ENCODE measurements at regions not wholly inside any gene's neighbourhood (a gene's known extent, or its start where the extent isn't known, plus 50 kb on each side); places are given as distances from the start of the nearest gene placed in this dataset.
"Not testable (repeated sequence)": the region's sequence is repeated elsewhere in the genome, so short reads cannot be mapped to it uniquely, and the experiment has no call there.

DNA sequence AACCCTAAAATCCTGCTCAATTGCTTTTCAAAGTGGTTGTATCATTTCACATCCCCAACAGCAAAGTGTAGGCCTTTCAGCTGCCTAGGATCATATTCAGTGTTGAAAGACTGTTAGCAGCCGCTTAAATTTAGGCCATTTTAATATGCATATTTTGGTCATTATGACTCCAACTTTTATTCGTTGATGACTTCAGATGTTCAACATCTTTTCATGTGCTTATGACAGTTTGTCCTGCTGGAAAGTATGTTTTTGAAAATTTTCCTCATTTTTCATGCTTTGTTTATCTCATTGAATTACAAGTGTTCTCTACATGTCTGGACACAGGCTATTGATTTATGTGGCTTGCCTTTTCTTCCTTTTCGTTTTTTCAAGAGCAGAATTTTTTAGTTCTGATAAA lies 244.0 kb downstream of the THBS2 start:
- no peak for ATAC-seq

DNA sequence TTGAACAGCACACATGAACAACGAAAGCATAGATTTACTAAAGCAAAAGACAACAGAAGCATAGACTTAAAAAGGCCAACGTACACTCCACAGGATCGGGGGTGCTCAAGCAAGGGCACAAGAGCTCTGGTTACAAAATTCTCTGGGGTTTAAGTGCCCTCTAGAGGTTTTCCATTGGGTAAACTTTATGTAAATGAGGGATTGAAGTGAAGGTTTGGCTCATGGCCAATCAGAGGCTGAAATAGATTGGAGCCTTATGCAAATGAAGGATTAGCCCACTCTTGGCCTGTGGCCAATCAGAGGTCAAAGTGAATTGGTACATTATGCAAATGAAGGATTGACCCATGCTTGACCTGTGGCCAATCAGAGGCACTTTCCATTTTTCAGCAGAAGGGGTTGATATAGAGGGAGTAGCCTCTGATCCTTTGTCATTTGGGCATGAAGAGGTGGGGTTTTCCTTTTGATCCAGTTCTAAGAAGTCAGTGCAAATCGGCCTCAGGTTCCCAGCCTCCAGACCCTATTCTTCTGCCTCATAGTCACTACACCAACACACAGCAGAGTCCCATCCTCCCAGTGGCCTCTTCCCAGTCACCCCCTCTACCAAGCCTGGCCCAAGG lies 244.9 kb downstream of the THBS2 start:
- no peak for DNase-seq

More for the DNA sequence above, 244.0 kb downstream of the THBS2 start:
- Mint-ChIP-seq H3K27ac (no peak overlapping the region), H3K4me1 (no peaks in the 10 kb centered on the region), H3K36me3 (ENCODE audit: low read depth) (no peaks in the 10 kb centered on the region), H3K4me3 (no peak overlapping the region), H3K27me3 (no peaks in the 10 kb centered on the region), H3K9me3 (ENCODE audit: low read depth) (no peaks in the 10 kb centered on the region)
- CTCF ChIA-PET: no interaction called here
- intact Hi-C loops (cut with DNase I, micrococcal nuclease): no loop called here
- DNase-seq: no peak
- POLR2A ChIA-PET: no interaction called here

DNA sequence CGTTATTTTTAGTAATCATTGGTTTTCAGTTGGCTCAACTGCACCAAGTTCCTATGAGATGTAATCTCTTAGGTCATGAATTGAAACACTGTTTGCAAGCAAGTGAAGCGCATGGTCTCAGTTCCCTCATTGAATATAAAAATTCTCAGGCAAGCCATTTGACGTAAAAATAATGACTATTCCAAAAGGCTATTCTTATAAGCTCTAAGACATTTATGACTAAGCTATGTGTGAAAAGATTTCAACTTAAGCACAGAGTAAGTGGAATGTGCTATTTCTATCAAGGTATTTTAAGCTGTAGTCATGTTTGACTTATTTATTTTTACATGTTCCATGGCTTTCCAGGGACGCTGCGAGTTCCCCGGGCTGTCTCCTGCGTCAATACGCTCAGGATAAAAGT lies 248.5 kb downstream of the THBS2 start:
- Mint-ChIP-seq H3K27me3 (peaks cover 4% of the 10 kb centered on the region), H3K36me3 (ENCODE audit: low read depth) (no peaks in the 10 kb centered on the region), H3K4me3 (no peak overlapping the region), H3K27ac (no peak overlapping the region), H3K9me3 (ENCODE audit: low read depth) (no peaks in the 10 kb centered on the region), H3K4me1 (no peaks in the 10 kb centered on the region)
- ATAC-seq: no peak
- intact Hi-C loops (cut with DNase I, micrococcal nuclease): no loop called here
- POLR2A ChIA-PET: no interaction called here
- CTCF ChIA-PET: no interaction called here
- no peak for DNase-seq

More for the DNA sequence above, 244.9 kb downstream of the THBS2 start:
- Mint-ChIP-seq H3K4me3 (no peak overlapping the region), H3K4me1 (no peaks in the 10 kb centered on the region), H3K36me3 (ENCODE audit: low read depth) (no peaks in the 10 kb centered on the region), H3K27ac (no peak overlapping the region), H3K9me3 (ENCODE audit: low read depth) (no peaks in the 10 kb centered on the region), H3K27me3 (no peaks in the 10 kb centered on the region)
- ATAC-seq: no peak
- intact Hi-C loops (cut with DNase I, micrococcal nuclease): no loop called here
- CTCF ChIA-PET: no interaction called here
- POLR2A ChIA-PET: no interaction called here

DNA sequence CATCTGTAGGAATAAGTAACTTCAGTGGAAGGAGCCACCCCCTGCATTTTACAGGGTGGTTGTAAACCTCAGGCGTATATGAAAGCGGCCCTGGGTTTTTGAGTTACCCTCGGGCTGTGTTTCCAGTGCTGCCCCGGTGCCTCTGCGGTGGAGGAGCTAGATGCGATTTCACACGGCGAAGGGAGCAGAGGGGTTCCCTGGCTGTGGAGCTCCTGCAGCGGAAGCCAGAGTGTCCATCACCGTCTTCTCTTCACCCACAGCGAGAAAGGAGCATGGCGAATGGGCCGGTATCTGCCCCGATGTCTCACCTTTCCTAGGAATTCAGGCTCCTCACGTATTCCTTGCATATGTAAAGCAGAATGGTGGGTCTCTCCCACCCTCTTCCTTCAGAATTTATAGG lies 253.6 kb downstream of the THBS2 start:
- H3K4me3 Mint-ChIP-seq: no peak overlapping the region
- no peak for DNase-seq
- no peaks in the 10 kb centered on the region for H3K36me3 Mint-ChIP-seq (ENCODE audit: low read depth)
- H3K27ac Mint-ChIP-seq: no peak overlapping the region
- no peaks in the 10 kb centered on the region for H3K4me1 Mint-ChIP-seq
- POLR2A ChIA-PET: no interaction called here
- ATAC-seq: no peak
- peaks cover 4% of the 10 kb centered on the region for H3K27me3 Mint-ChIP-seq
- no peaks in the 10 kb centered on the region for H3K9me3 Mint-ChIP-seq (ENCODE audit: low read depth)
- intact Hi-C loops (cut with DNase I, micrococcal nuclease): no loop called here
- CTCF ChIA-PET: no interaction called here

DNA sequence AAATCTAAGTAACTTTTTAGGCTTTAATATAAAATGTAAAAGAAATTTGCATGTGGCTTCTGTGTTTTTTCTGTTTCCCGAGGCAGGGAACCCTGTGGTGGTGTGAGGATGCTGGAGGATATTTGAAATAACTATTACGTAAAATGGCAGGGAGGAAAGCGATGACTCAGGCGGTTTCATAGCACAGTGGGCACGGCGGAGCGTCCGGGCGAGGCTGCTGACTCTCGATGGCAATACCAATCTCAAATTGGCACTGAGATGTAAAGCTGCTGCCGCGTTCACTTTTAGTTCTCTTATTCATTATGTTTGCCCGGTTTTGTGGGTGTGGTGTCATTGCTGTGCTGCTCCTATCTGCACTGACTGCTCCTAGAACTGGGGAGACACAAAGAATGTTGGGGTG lies 254.3 kb downstream of the THBS2 start:
- Mint-ChIP-seq H3K27ac (no peak overlapping the region), H3K4me3 (no peak overlapping the region), H3K4me1 (no peaks in the 10 kb centered on the region), H3K9me3 (ENCODE audit: low read depth) (no peaks in the 10 kb centered on the region), H3K27me3 (peaks cover 4% of the 10 kb centered on the region), H3K36me3 (ENCODE audit: low read depth) (no peaks in the 10 kb centered on the region)
- intact Hi-C loops (cut with DNase I, micrococcal nuclease): no loop called here
- ChIA-PET CTCF (no interaction called here), POLR2A (no interaction called here)
- ATAC-seq (no peak), DNase-seq (no peak)

DNA sequence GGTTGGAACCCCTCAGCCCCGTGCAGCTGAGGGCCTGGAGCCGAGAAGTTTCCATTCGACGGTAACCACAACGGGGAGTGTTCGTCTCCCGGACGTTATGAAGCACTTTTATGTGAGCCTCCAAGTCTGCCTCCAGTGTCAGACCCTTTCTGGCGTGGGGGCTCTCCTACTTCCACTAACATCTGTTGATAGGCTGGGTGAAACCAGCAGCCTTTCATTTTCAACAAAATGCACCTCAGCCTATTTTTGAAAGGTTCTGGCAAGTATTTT lies 257.4 kb downstream of the THBS2 start:
- Mint-ChIP-seq H3K4me3 (no peak overlapping the region), H3K9me3 (ENCODE audit: low read depth) (no peaks in the 10 kb centered on the region), H3K36me3 (ENCODE audit: low read depth) (no peaks in the 10 kb centered on the region), H3K27me3 (no peaks in the 10 kb centered on the region), H3K27ac (no peak overlapping the region), H3K4me1 (no peaks in the 10 kb centered on the region)
- ATAC-seq (no peak), DNase-seq (no peak)
- ChIA-PET CTCF (no interaction called here), POLR2A (no interaction called here)
- intact Hi-C loops (cut with DNase I, micrococcal nuclease): no loop called here

DNA sequence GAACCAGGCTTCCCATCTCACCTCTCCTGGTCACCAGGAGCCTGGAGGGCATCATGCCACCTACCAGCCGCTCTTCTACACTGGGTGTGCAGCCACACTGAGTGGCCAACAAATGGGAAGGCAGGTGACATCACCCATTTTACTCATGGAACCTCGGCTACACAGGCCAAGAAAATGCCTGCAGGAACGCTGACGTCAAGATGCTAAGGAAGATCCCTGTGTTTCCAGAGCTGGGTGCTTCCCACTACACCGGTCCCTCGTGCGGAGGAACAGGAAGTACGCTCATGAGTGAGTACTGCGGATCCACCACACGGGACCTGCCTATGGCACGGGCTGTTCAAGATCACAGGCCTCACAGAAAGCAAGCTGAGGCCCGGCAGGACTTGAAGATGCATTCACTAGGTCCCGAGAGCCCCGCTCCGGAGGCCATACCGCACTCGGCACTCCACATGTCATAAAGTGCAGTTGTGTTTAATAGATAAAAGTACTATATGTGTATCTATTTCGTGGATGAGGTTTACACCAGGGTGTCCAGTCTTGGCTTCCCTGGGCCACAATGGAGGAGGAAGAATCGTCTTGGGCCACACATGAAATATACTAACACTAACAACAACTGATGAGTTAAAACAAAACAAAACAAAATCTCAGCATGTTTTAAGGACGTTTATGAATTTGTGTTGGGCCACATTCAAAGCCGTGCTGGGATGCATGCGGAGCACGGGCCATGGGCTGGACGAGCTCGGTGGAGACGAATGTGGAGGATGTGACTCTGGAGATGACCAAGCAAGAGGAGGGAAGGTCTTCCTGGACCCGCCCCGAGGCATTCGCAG lies 257.9 kb downstream of the THBS2 start:
- DNase-seq (no peak), ATAC-seq (no peak)
- POLR2A ChIA-PET: no interaction called here
- H3K9me3 Mint-ChIP-seq (ENCODE audit: low read depth): no peaks in the 10 kb centered on the region
- H3K27me3 Mint-ChIP-seq: no peaks in the 10 kb centered on the region
- H3K36me3 Mint-ChIP-seq (ENCODE audit: low read depth): no peaks in the 10 kb centered on the region
- intact Hi-C loops (cut with DNase I, micrococcal nuclease): no loop called here
- CTCF ChIA-PET: no interaction called here
- H3K4me1 Mint-ChIP-seq: no peaks in the 10 kb centered on the region
- H3K4me3 Mint-ChIP-seq: no peak overlapping the region
- H3K27ac Mint-ChIP-seq: no peak overlapping the region

DNA sequence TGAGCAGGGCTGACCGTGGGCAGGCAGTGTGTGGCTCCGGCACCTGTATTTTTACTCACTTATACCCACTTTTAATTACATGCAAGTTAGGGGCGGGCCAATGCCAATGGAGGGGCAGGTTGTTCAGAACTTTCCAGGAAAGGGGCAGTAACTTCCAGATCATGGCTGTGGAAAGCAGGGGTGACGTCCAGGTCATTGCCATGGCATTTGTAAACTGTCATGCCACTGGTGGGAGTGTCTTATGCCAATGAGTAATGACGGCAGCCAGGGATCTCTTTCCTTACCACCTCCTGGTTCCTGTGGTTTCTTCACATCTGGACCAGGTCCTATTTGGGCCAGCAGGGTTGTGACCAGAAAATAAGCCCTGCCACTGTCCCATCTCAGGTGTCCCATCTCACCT lies 258.7 kb downstream of the THBS2 start:
- no peak overlapping the region for H3K4me3 Mint-ChIP-seq
- DNase-seq (no peak), ATAC-seq (no peak)
- no peaks in the 10 kb centered on the region for H3K27me3 Mint-ChIP-seq
- ChIA-PET CTCF (no interaction called here), POLR2A (no interaction called here)
- no peak overlapping the region for H3K27ac Mint-ChIP-seq
- no peaks in the 10 kb centered on the region for H3K36me3 Mint-ChIP-seq (ENCODE audit: low read depth)
- no peaks in the 10 kb centered on the region for H3K4me1 Mint-ChIP-seq
- H3K9me3 Mint-ChIP-seq (ENCODE audit: low read depth): no peaks in the 10 kb centered on the region
- intact Hi-C loops (cut with DNase I, micrococcal nuclease): no loop called here

DNA sequence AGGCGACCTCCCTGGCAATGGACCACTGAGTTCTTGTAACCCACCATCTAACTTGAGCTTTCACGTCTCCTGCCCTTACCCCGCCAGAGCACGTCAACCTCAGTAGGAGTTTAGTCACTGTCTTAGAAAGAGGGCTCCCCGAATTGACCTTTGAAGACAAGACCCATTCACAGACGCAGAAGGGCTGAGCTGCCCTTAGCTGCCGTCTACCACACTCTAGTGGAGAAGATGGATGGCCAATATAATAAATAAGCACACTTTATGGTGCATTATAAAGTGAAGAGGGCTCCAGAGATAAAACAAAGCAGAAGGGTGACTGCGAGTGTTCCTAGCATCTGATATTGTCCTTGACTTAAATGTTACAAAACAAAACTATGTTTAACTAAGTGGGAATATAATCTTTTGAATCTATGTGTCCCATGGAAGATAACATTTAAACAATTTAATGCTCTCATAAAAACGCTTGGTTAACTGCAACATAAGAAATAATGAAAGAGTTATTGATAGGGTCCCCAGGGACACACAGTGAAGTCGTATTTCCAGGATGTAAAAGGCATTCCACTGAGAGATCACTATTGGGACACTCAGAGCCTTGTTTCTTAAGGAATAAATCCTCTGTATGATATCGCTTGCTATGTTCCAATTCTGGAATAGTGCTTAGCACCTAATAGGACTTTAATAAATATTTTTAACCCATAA lies 261.1 kb downstream of the THBS2 start:
- no peak overlapping the region for H3K27ac Mint-ChIP-seq
- peaks cover 2% of the 10 kb centered on the region for H3K27me3 Mint-ChIP-seq
- no peak overlapping the region for H3K4me3 Mint-ChIP-seq
- ChIA-PET POLR2A (no interaction called here), CTCF (no interaction called here)
- no peaks in the 10 kb centered on the region for H3K4me1 Mint-ChIP-seq
- no peaks in the 10 kb centered on the region for H3K36me3 Mint-ChIP-seq (ENCODE audit: low read depth)
- H3K9me3 Mint-ChIP-seq (ENCODE audit: low read depth): no peaks in the 10 kb centered on the region
- no peak for ATAC-seq
- intact Hi-C loops (cut with DNase I, micrococcal nuclease): no loop called here
- DNase-seq: no peak

DNA sequence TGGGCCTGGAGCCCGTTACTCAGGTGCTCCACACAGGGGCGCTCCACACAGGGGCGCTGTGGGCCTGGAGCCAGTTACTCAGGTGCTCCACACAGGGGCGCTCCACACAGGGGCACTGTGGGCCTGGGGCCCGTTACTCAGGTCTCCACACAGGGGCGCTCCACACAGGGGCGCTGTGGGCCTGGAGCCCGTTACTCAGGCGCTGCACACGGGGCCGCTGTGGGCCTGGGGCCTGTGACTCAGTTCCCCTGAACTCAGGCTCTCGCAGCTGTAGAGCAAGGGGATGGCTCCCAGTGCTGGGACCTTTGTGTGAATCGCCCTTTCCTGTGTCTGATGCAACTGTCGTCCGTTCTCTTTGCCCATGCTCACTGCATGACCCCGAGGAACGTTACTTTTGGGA lies 262.0 kb downstream of the THBS2 start:
- DNase-seq; H3K27me3 Mint-ChIP-seq; H3K36me3 Mint-ChIP-seq (ENCODE audit: low read depth); H3K4me1 Mint-ChIP-seq; H3K4me3 Mint-ChIP-seq; ATAC-seq; intact Hi-C loops (cut with DNase I, micrococcal nuclease); CTCF ChIA-PET; H3K27ac Mint-ChIP-seq; H3K9me3 Mint-ChIP-seq (ENCODE audit: low read depth); POLR2A ChIA-PET: not testable (repeated sequence)

DNA sequence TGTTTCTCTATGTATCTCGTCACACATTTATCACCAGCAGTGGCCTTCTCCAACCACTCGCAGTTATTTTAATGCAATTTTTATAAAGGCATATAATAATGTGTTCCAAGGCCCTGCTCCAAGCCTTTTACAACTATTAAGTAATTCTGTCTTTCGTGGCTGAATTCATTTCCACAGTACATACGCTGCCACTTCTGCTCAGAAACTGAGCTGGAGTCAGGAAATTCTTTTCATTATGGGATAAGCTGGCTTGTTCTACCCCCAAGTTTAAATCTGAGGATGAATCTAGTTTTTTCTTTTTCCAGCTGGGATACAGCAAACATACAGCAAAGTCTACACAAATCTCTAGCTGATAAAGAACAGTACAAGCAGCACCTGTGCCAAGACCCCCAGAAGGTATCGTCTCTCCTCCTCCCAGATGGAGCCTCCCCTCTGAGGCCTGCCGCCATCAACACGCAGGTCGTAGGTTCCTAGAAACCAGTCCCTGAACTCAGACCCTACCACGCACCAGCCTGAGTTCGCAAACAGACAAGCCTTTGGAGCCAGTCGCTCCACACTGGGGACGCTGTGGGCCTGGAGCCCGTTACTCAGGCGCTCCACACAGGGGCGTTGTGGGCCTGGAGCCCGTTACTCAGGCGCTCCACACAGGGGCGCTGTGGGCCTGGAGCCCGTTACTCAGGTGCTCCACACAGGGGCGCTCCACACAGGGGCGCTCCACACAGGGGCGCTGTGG lies 263.5 kb downstream of the THBS2 start:
- H3K27ac Mint-ChIP-seq: no peak overlapping the region
- peaks cover 3% of the 10 kb centered on the region for H3K27me3 Mint-ChIP-seq
- H3K36me3 Mint-ChIP-seq (ENCODE audit: low read depth): no peaks in the 10 kb centered on the region
- CTCF ChIA-PET: interaction anchor here (1.1 kb wide), 1 partner anchor 97 kb away, joined by 3 read pairs; no protein-coding TSS in a partner anchor
- POLR2A ChIA-PET: no interaction called here
- no peaks in the 10 kb centered on the region for H3K4me1 Mint-ChIP-seq
- no peak overlapping the region for H3K4me3 Mint-ChIP-seq
- ATAC-seq (no peak), DNase-seq (no peak)
- H3K9me3 Mint-ChIP-seq (ENCODE audit: low read depth): no peaks in the 10 kb centered on the region
- intact Hi-C loops (cut with DNase I, micrococcal nuclease): no loop called here

DNA sequence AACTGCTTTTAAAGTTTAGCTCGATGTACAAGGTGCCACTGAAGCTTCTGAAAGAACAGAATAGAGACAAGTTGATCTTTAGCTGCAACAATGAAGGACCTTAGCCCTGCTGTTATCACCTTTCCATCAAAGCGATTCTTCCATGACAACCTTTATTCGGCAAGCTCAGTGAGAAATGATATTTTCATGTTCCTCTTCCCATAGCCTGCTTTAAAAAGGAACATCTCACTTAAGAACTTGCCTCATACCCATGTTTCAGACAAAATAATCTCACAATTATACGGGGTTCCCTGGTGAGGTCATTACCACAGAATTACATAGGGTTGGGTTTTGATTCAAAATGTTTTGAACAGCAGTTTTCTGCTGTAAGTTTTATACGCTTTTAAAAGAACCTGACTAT lies 264.2 kb downstream of the THBS2 start:
- H3K27ac Mint-ChIP-seq: no peak overlapping the region
- DNase-seq: no peak
- ChIA-PET POLR2A (no interaction called here), CTCF (interaction anchor here (1.1 kb wide), 1 partner anchor 96 kb away, joined by 3 read pairs; no protein-coding TSS in a partner anchor)
- ATAC-seq: no peak
- H3K4me1 Mint-ChIP-seq: no peaks in the 10 kb centered on the region
- intact Hi-C loops (cut with DNase I, micrococcal nuclease): no loop called here
- H3K4me3 Mint-ChIP-seq: no peak overlapping the region
- no peaks in the 10 kb centered on the region for H3K36me3 Mint-ChIP-seq (ENCODE audit: low read depth)
- no peaks in the 10 kb centered on the region for H3K9me3 Mint-ChIP-seq (ENCODE audit: low read depth)
- peaks cover 3% of the 10 kb centered on the region for H3K27me3 Mint-ChIP-seq

Measured in activated CD4-positive, alpha-beta T cell treated with anti-CD3 and anti-CD28 coated beads for 36 hours (primary cell).